HFFc6 (cell line): ENCODE measurements at regions not wholly inside any gene's neighbourhood (a gene's known extent, or its start where the extent isn't known, plus 50 kb on each side); places are given as distances from the start of the nearest gene placed in this dataset.

Experiments
- DNase-seq: peaks from one replicate; pipeline ENCODE4 v3.0.0-alpha.2; 2018
- H3K27ac Mint-ChIP-seq: 2 replicates; pipeline ENCODE4 v1.8.0; 2020; ENCODE audit warnings: mild to moderate bottlenecking, mixed read lengths
- H3K27me3 Mint-ChIP-seq: 2 replicates; pipeline ENCODE4 v1.8.0; 2021; ENCODE audit warnings: mild to moderate bottlenecking, moderate library complexity, mixed read lengths; ENCODE audit not compliant: insufficient read depth
- H3K36me3 Mint-ChIP-seq: 2 replicates; pipeline ENCODE4 v1.8.0; 2021; ENCODE audit warnings: low read depth, mixed read lengths
- H3K4me1 Mint-ChIP-seq: 2 replicates; pipeline ENCODE4 v1.8.0; 2020; ENCODE audit warnings: low read depth, mixed read lengths
- H3K4me3 Mint-ChIP-seq: 2 replicates; pipeline ENCODE4 v1.8.0; 2020; ENCODE audit warnings: mild to moderate bottlenecking, moderate library complexity, mixed read lengths
- H3K9me3 Mint-ChIP-seq: 2 replicates; pipeline ENCODE4 v1.8.0; 2020; ENCODE audit warnings: mild to moderate bottlenecking, mixed read lengths
- CTCF ChIP-seq: fragments of 200-600 bp; sonication (generic); IDR thresholded peaks from 2 replicates; pipeline ENCODE4 v1.5.0; 2021; ENCODE audit warnings: antibody characterized with exemption, mild to moderate bottlenecking

GRCh38 chr12:17503742-17504141, 586.3 kb downstream of the RERGL start:
- no peak for DNase-seq
- Mint-ChIP-seq H3K27ac (no peak overlapping the region), H3K9me3 (peaks cover 10% of the 10 kb centered on the region), H3K27me3 (no peaks in the 10 kb centered on the region), H3K4me3 (no peak overlapping the region), H3K36me3 (no peaks in the 10 kb centered on the region), H3K4me1 (no peaks in the 10 kb centered on the region)
- no peak for TF ChIP-seq CTCF

- Mint-ChIP-seq H3K4me3 (no peak overlapping the region), H3K27ac (no peak overlapping the region), H3K4me1 (no peaks in the 10 kb centered on the region), H3K9me3 (peaks cover 17% of the 10 kb centered on the region), H3K36me3 (no peaks in the 10 kb centered on the region), H3K27me3 (no peaks in the 10 kb centered on the region)
- TF ChIP-seq CTCF: no peak
- no peak for DNase-seq
Observed at GRCh38 chr12:17489452-17489851, 600.5 kb downstream of the RERGL start.

GRCh38 chr12:17478908-17479673, 610.9 kb downstream of the RERGL start:
- TF ChIP-seq CTCF: no peak
- no peak for DNase-seq
- Mint-ChIP-seq H3K4me1 (no peaks in the 10 kb centered on the region), H3K9me3 (peaks cover 51% of the 10 kb centered on the region), H3K27me3 (no peaks in the 10 kb centered on the region; the same call in 1 of the 2 replicates), H3K36me3 (no peaks in the 10 kb centered on the region), H3K27ac (no peak overlapping the region), H3K4me3 (no peak overlapping the region)

- H3K4me1 Mint-ChIP-seq: no peaks in the 10 kb centered on the region
- no peak for DNase-seq
- no peak overlapping the region for H3K27ac Mint-ChIP-seq
- H3K4me3 Mint-ChIP-seq: no peak overlapping the region
- H3K27me3 Mint-ChIP-seq: no peaks in the 10 kb centered on the region; the same call in 1 of the 2 replicates
- H3K36me3 Mint-ChIP-seq: no peaks in the 10 kb centered on the region
- TF ChIP-seq CTCF: no peak
- peaks cover 27% of the 10 kb centered on the region for H3K9me3 Mint-ChIP-seq
Observed at GRCh38 chr12:17470460-17470859, 619.5 kb downstream of the RERGL start.

GRCh38 chr12:17459214-17459613, 630.8 kb downstream of the RERGL start:
- Mint-ChIP-seq H3K27ac (no peak overlapping the region), H3K4me3 (no peak overlapping the region), H3K4me1 (no peaks in the 10 kb centered on the region), H3K36me3 (no peaks in the 10 kb centered on the region), H3K27me3 (no peaks in the 10 kb centered on the region), H3K9me3 (peaks cover 29% of the 10 kb centered on the region)
- TF ChIP-seq CTCF: no peak
- no peak for DNase-seq
